22Rv1 (cell line): ENCODE measurements at regions not wholly inside any gene's neighbourhood (a gene's known extent, or its start where the extent isn't known, plus 50 kb on each side); places are given as distances from the start of the nearest gene placed in this dataset.

ENCODE experiments used
- ZFX ChIP-seq: fragments of 450-650 bp; IDR thresholded peaks from 2 replicates; pipeline ENCODE4 v1.6.1; 2017; ENCODE audit warnings: antibody characterized with exemption, borderline replicate concordance
- TF ChIP-seq, protein P1 (sequence below): fragments of 450-650 bp; IDR thresholded peaks from 2 replicates; pipeline ENCODE4 v1.5.1; 2017; ENCODE audit warnings: mild to moderate bottlenecking

- TF ChIP-seq, protein P1, sequence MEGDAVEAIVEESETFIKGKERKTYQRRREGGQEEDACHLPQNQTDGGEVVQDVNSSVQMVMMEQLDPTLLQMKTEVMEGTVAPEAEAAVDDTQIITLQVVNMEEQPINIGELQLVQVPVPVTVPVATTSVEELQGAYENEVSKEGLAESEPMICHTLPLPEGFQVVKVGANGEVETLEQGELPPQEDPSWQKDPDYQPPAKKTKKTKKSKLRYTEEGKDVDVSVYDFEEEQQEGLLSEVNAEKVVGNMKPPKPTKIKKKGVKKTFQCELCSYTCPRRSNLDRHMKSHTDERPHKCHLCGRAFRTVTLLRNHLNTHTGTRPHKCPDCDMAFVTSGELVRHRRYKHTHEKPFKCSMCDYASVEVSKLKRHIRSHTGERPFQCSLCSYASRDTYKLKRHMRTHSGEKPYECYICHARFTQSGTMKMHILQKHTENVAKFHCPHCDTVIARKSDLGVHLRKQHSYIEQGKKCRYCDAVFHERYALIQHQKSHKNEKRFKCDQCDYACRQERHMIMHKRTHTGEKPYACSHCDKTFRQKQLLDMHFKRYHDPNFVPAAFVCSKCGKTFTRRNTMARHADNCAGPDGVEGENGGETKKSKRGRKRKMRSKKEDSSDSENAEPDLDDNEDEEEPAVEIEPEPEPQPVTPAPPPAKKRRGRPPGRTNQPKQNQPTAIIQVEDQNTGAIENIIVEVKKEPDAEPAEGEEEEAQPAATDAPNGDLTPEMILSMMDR: no peak
- no peak for TF ChIP-seq ZFX
These were observed 100.3 kb upstream of the ADAMTS5 start for GRCh38 chr21:27067226-27067625.
